NCI-H187 (cell line): ENCODE measurements at regions not wholly inside any gene's neighbourhood (a gene's known extent, or its start where the extent isn't known, plus 50 kb on each side); places are given as distances from the start of the nearest gene placed in this dataset.

Experiments
- DNase-seq, 2 experiments: peaks; one replicate each; lab custom pipeline; 2025; lab: John Stamatoyannopoulos, UW

DNA sequence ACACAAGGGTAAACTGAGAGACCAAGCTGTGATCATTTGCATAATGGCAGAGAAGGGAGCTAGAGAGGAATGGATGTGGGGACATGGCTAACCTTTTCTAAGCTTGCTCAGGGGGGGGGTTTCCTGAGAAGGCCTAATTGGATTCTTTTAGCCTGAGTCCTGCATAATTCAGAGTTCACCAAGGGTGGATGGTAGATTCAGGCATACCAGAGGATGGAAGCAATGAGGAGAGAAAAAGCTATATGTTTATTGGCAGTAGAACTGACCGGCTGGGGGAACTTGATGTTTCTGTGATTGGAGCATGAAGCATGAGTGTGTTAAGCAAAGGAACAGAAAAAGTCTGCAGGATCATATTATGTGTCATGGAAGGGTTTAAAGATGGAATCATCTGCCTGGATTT, 65.9 kb upstream of the KLF12 start:
- no peak for DNase-seq

DNA sequence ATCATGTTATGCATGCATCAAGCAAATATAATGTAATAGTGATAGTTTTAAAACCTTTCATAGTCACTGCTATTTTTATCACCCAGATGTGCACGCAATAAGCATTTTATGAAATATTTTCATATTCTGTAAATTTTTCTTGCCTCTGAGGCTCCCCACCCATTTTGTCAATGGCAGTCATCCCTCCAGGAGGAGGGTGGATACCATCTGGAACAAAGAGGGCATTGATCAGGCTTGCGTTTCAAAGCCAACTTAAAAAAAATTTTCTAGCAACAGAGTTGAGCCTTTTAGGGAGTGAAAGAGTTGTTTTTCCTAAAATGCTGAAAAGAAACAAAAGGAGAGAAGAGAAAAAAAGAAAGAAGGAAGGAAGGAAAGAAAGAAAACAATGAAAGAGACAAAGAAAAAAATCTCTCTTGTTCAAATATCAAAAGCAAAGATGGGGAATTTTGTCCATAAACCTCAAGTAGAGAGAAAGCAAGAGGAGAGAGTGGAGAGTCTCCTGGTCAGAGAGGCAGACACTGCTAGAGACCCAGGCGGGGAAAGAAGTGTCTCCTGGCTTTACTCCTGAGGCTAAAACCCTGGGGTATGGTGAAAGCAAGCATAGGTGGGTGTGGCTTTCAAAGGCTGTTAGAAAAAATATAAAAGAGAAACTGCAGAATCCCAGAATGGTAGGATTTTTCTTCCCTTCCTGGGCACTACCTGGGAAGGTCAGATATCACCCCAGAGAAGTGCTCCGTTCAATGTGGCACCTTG, 63.6 kb upstream of the KLF12 start:
- no peak for DNase-seq

DNA sequence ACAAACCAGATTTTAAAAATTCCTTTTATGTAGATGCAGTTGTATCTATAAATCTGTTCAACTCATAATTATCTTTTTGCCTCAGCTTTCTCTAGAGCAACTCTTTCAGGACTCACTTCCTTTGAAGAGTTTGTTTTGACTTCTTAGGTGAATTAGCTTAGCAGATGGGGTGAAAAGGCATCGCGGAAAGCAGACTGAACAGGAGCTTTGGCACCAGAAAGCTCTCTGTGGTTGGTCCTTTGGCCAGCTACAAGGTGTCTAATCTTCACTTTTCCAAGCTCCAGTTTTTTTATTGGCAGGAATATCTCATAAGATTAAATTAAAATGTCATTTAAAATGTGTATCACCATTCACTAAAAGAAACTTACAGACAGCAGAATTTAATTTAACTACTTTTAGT, 60.6 kb upstream of the KLF12 start:
- no peak for DNase-seq

DNA sequence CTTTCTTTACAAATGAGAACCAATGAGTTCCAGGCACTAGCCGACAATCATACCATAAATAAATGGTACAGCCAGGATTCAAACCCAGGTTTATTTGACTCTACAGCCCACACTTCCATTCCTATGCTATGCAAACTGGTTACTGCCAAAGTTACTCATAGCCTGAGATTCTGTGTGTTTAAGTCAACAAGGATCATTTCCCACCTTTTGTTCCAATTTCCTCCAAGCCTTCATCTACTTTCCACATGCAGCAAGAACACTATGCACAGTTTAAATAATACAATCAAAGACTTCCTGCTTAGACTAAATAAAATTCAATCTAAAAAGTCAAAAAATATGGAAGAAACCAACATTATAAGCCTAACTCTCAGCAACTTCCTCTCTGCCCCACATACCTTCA, 59.2 kb upstream of the KLF12 start:
- DNase-seq, result no peak

DNA sequence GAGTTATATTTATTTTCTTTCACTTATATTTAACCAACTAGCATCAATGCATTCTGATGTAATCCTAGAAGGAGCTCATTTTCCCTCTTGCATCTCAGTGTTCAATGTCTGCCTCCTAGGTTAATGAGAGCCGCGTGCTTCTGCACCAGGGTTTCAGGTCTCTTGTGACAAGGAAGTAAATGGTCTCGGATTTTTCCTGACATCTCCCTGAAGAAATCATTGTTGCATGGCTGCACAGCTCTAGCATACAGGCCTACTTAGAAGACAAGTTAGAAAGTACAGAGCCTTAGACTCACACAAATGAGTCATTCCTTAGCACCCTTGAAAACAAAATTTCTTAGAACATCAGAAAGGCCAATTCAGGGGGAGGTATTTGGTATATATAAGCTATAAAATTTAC, 57.2 kb upstream of the KLF12 start:
- DNase-seq, result no peak

DNA sequence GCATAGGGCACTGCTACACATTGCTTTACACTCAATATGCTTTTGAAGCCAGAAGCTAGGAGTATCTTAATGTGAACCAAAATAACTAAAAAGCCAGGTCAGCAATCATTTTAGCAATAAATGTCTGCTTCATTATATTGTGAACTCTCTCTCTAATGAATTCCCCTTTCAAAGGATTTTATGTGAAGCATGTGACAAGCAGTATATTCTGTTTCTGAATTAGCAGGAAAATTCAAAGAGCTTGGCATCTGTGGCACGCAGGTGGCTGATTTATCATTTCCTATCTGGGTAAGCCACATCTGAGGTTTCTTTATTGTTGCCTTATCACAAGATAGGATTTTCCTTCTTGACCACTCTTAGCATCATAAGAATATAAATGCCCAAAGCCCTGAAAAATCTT, 56.8 kb upstream of the KLF12 start:
- no peak for DNase-seq

DNA sequence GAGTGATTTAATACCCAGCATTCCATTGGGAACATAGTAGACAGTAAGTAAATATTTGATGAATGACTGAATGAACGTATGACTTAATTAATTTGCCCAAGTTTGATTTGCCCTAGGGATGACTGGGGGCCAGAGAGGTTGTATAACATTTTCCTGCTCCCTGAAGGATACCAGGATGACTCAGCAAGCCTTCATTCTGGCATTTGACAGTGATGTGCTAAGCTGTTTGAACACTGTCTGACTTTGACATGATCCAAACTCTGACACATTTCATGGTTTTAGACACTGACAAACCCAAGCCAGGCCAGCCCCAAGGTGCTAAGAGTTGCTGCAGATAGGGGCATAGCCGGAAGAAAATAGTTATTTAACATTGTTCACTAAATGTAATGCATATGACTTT, 53.4 kb upstream of the KLF12 start:
- no peak for DNase-seq

DNA sequence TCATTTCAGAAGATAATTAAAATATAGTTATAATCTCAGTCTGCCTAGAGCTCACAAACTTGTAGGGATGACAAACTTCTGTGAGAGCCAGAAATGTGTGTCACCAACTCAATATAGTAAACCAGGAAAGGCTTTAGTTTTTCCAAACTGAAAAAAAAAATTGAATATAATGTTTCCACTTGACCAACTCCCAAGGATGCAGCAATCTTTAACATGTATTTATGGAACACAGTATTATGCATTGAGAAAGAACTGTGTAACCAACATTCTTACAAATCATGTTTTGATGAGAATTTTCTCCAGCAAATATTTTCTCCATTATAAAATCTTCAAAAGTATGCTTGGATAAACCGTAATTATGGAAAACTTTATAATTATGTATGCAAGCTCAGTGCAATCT, 50.1 kb upstream of the KLF12 start:
- no peak for DNase-seq
